MM.1S (cell line): ENCODE measurements at regions not wholly inside any gene's neighbourhood (a gene's known extent, or its start where the extent isn't known, plus 50 kb on each side); places are given as distances from the start of the nearest gene placed in this dataset.

Experiments used
- CTCF ChIP-seq: fragments of 300-600 bp; sonication (generic); IDR thresholded peaks from 2 replicates; pipeline ENCODE4 v1.5.1; 2016; ENCODE audit warnings: antibody characterized with exemption, low read length, mixed read lengths
- EZH2 ChIP-seq: fragments of 300-600 bp; sonication (generic); optimal IDR thresholded peaks from 2 replicates; pipeline ENCODE3; 2017; ENCODE audit warnings: low read depth, mild to moderate bottlenecking, antibody characterized with exemption, low read length, mixed read lengths
- EZH2phosphoT487 ChIP-seq: fragments of 300-600 bp; sonication (generic); IDR thresholded peaks from 2 replicates; pipeline ENCODE4 v1.6.1; 2018; ENCODE audit warnings: antibody characterized with exemption, low read length

DNA sequence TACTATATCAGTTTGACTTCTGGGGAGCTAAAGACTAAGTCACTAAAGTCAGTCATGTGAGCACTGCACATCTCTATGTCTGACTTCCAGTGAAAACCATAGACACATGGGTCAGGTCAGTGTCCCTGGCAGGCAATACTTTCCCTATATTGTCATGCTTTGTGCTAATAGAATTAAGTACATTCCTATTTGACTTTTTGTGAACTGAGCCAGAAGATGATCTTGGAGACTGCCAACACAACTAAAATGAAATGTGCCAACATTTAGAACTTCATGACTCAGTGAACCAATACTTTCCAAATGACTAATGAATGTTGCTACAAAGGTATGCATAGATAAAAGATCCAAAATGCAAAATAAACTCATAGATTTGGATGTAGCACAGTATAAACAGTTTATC, 820.8 kb upstream of the FAM98A start:
- TF ChIP-seq CTCF, result no peak
- no peak for TF ChIP-seq EZH2
- no peak for TF ChIP-seq EZH2phosphoT487
